ENCODE measurements at regions not wholly inside any gene's neighbourhood (a gene's known extent, or its start where the extent isn't known, plus 50 kb on each side); places are given as distances from the start of the nearest gene placed in this dataset.

GRCh38 chr5:67333171-67333570 is 136.6 kb upstream of the CD180 start:
- H3K4me3 ChIP-seq (ENCODE audit: low read length): no peak overlapping the region

GRCh38 chr5:67331296-67331925 is 134.8 kb upstream of the CD180 start:
- H3K4me3 ChIP-seq (ENCODE audit: low read length): no peak overlapping the region
- DNase-seq (ENCODE audit: low read depth, low spot score): no peak

More at GRCh38 chr5:67333171-67333570, 136.6 kb upstream of the CD180 start:
- no peak for DNase-seq (ENCODE audit: low read depth, low spot score)

- DNase-seq (ENCODE audit: low read depth, low spot score): no peak
- H3K4me3 ChIP-seq (ENCODE audit: low read length): no peak overlapping the region
Measured at GRCh38 chr5:67319935-67320725, 123.5 kb upstream of the CD180 start.

DNA sequence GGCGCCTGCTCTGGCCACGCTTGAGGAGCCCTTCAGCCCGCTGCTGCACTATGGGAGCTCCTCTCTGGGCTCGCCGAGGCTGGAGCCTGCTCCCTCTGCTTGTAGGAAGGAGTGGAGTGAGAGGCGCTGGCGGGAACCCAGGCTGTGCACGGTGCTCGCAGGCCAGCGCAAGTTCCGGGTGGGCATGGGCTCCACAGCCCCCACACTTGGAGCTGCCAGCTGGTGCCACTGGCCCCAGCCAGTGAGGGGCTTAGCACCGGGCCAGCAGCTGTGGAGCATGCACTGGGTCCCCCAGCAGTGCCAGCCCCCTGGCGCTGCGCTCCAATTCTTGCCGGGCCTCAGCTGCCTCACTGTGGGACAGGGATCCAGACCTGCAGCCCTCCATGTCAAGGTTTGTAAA is 122.1 kb upstream of the CD180 start:
- DNase-seq (ENCODE audit: low read depth, low spot score): no peak
- H3K4me3 ChIP-seq (ENCODE audit: low read length): no peak overlapping the region

DNA sequence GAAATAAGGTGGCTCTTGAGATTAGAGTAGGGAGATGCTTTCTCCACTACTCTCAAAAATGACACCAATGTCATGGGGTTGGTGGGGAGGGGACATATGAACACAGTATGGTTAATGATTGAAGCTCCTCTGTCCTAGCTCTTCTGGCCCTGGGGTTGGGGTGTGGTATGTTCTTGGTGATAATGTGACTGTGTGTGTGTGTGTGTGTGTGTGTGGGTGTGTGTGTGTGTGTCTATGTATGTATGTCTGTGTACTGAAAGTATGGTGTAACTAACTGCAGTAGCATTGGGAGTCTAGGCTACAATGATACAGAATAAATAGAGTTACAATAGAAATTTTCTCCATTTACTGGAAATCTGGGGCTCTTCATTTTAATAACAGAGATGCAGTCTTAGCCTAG is 121.0 kb upstream of the CD180 start:
- no peak overlapping the region for H3K4me3 ChIP-seq (ENCODE audit: low read length)
- no peak for DNase-seq (ENCODE audit: low read depth, low spot score)

DNA sequence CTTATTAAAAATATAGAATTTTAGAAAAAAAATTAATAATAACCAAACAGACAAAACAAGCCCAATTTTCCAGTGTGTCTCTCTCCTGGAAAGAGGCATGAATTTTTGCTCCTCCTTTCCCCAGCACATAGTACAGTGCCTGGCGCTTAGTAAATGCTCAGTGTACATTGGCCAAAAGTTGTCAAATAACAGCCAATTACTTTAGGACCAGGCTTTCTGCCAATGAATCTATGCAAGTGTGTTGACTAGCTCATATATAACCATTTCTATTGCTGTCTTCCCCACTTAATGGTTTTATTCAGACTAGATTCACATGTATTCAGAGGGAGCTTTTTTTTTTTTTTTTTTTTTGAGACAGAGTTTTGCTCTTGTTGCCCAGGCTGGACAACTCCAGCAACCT is 120.1 kb upstream of the CD180 start:
- no peak overlapping the region for H3K4me3 ChIP-seq (ENCODE audit: low read length)
- no peak for DNase-seq (ENCODE audit: low read depth, low spot score)

DNA sequence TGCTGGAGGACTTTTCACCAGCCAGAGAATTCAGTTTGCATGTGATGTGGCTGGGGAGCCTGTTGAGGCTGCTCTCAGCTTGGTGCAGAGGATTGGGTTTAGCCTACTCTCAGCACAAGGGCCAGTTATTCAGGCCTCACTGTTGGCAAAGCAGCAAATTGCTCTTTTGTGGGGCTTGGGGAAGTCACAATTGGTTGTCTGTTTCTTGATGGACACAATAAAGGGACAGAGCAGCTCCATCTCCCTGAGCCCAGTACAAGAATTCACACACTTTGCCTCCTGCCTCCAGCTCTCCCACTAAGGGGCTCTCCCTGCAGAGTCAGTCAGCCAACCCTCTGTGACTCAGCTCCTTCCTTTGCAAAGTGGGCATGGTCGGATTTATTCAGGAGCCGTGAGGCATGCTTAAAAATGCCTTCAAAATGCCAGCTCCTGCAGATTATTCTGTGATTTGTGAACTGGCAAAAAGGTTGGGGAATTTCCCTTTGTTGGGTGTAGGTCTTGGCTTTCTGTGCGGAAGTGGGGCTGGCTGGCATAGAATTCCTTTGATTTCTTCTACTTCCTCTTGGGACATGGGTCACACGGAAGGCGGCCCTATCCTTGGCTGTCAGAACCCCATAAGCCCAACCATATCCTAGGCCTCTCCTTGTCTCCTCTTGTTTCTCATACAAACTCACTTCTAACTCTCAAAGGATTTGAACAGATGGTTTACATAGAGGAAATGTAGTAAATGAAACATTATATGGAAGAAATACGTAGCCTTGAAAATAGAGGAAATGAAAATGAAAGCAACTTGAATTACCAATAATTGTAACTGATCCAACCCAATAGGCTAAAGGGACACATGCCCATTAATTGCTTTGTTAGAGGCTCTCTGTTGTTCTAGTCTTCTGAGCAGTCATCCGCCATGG is 118.7 kb upstream of the CD180 start:
- no peak overlapping the region for H3K4me3 ChIP-seq (ENCODE audit: low read length)
- DNase-seq (ENCODE audit: low read depth, low spot score): no peak

- no peak for DNase-seq (ENCODE audit: low read depth, low spot score)
- no peak overlapping the region for H3K4me3 ChIP-seq (ENCODE audit: low read length)
Measured at GRCh38 chr5:67311701-67312100, 115.1 kb upstream of the CD180 start.

- no peak overlapping the region for H3K4me3 ChIP-seq (ENCODE audit: low read length)
- DNase-seq (ENCODE audit: low read depth, low spot score): no peak
Measured at GRCh38 chr5:67311208-67311607, 114.6 kb upstream of the CD180 start.

DNA sequence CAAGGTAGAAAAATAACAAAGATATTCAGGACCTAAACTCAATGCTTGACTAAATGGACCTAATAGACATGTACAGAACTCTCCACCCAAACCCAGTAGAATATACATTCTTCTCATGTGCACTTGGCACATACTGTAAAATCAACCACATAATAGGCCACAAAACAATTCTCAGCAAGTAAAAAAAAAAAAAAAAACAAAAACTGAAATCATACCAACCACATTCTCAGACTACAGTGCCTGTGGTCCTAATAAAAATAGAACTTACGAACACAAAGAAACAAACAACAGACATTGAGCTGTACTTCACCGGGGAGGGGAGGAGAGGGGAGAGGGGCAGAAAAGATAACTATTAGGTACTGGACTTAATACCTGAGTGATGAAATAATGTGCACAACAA is 114.1 kb upstream of the CD180 start:
- H3K4me3 ChIP-seq (ENCODE audit: low read length): no peak overlapping the region
- no peak for DNase-seq (ENCODE audit: low read depth, low spot score)

DNA sequence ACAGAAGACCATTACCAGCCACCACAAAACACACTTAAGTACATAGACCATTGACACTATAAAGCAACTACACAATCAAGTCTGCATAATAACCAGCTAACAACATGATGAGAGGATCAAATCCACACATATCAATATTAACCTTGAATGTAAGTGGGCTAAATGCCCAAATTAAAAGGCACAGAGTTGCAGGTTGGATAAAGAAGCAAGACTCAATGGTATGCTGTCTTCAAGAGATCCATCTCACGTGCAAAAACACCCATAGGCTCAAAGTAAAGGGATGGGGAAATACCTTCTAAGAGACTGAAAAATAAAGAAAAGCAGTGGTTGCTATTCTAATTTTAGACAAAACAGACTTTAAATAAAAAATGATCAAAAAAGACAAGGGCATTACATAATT is 113.6 kb upstream of the CD180 start:
- DNase-seq (ENCODE audit: low read depth, low spot score): no peak
- no peak overlapping the region for H3K4me3 ChIP-seq (ENCODE audit: low read length)

DNA sequence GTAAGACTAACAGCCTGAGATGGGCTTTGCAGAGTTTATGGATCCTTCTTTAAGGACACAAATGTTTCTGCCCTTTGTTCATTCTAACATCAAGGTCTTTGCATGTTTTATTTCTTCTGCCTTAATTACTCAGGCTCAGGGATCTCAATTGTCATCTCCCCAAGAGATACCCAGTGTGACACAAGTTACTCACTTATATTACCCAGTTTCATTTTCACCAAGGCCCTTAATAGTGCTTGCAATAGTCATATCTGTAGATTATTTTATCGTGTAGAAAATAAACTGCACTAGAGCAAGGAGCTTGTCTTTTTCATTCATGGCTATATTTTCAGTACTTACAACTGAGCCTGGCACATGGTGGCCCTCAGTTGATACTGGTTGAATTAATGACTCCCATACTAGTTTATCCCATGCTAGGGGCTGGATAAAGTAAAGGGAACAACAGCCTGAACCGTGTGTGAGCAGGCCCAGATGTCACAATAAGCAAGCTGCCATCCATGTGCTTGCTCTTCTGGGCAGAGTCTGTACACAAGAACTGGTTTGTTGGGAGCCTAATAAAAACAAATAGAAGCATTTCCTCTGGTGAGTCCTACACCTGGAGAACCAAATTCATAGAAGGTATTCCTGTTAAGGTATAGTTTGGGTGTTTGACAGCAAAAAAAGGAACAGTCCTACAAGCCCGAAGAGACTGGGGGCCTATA is 112.5 kb upstream of the CD180 start:
- DNase-seq (ENCODE audit: low read depth, low spot score): no peak
- H3K4me3 ChIP-seq (ENCODE audit: low read length): no peak overlapping the region

DNA sequence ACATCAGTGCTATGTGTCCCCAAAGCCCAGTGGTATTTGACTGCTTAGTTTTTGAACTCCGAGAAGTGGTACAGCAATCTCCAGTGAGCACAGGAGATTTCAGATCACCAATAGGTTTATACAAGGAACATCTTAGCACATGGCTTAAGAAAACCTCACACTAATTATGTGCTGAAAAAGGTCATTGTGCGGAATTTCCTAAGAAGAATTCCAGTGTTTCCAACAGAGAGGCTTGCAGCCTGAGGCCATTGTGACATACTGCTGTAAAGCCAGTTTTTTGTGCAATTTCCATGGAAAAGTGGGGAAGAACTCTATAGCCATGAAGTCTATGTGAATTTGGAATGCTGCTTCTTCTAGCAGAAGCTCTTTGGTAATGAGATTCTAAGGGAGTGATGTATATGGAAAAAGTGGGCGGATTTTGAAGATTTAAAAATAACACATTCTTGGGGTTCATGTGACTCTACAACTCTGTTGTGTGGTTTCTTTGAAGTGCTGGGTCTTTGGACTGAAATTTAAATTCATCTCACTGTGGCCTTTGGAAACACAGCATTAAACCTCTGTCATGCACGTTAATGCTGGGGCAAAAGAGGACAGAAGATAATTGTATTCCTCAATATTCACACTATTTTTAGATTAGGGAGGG is 110.5 kb upstream of the CD180 start:
- no peak overlapping the region for H3K4me3 ChIP-seq (ENCODE audit: low read length)
- no peak for DNase-seq (ENCODE audit: low read depth, low spot score)

- no peak for DNase-seq (ENCODE audit: low read depth, low spot score)
- no peak overlapping the region for H3K4me3 ChIP-seq (ENCODE audit: low read length)
Measured at GRCh38 chr5:67305913-67306710, 109.5 kb upstream of the CD180 start.

GRCh38 chr5:67305401-67305800 is 108.8 kb upstream of the CD180 start:
- H3K4me3 ChIP-seq (ENCODE audit: low read length): no peak overlapping the region
- no peak for DNase-seq (ENCODE audit: low read depth, low spot score)

DNA sequence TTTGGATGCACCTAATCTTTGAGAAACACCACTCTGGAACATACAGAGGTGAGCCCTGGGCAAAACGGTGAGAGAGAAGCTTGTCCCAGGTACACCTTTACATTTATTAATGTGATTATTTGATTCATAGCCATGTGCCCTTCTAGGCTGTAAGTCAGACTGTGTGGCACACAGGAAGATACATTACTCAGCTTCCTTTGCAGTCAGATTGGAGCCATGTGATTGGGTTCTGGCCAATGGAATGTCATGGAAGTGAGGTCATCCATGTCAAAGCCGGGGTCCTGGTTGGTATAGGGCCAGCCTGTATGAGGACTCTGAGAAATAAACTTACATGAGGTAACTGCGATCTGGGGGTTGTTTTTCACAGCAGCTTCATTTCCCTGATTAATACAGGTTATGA is 106.8 kb upstream of the CD180 start:
- DNase-seq (ENCODE audit: low read depth, low spot score): peak; percentile 1
- H3K4me3 ChIP-seq (ENCODE audit: low read length): no peak overlapping the region

GRCh38 chr5:67301285-67301903 is 104.8 kb upstream of the CD180 start:
- DNase-seq (ENCODE audit: low read depth, low spot score): no peak
- H3K4me3 ChIP-seq (ENCODE audit: low read length): no peak overlapping the region

- no peak for DNase-seq (ENCODE audit: low read depth, low spot score)
Measured at GRCh38 chr5:67300326-67300725, 103.7 kb upstream of the CD180 start.

More at GRCh38 chr5:67300326-67300725, 103.7 kb upstream of the CD180 start:
- H3K4me3 ChIP-seq (ENCODE audit: low read length): no peak overlapping the region

All from Jurkat, Clone E6-1 (cell line).